Fibroblast of peridontal ligament (primary cell): ENCODE measurements at regions not wholly inside any gene's neighbourhood (a gene's known extent, or its start where the extent isn't known, plus 50 kb on each side); places are given as distances from the start of the nearest gene placed in this dataset.
"Not testable (repeated sequence)": the region's sequence is repeated elsewhere in the genome, so short reads cannot be mapped to it uniquely, and the experiment has no call there.

Experiments used
- DNase-seq: peaks from one replicate; pipeline ENCODE4 v3.0.0-alpha.2; 2010; ENCODE audit errors: extremely low read depth

GRCh38 chr1:188986745-188987417, 1490.8 kb downstream of the BRINP3 start:
- DNase-seq: peak; percentile 1

- peak; percentile 10 for DNase-seq
Measured at GRCh38 chr1:188988589-188988988, 1489.1 kb downstream of the BRINP3 start.

- DNase-seq: no peak
Measured at GRCh38 chr1:188991221-188991930, 1486.3 kb downstream of the BRINP3 start.

- no peak for DNase-seq
Measured at GRCh38 chr1:189007824-189008223, 1469.8 kb downstream of the BRINP3 start.

- no peak for DNase-seq
Measured at GRCh38 chr1:189021577-189021976, 1456.1 kb downstream of the BRINP3 start.

- no peak for DNase-seq
Measured at GRCh38 chr1:189022015-189022414, 1455.6 kb downstream of the BRINP3 start.

- DNase-seq: no peak
Measured at GRCh38 chr1:189027512-189027911, 1450.2 kb downstream of the BRINP3 start.

GRCh38 chr1:189033169-189033568, 1444.5 kb downstream of the BRINP3 start:
- DNase-seq: no peak

GRCh38 chr1:189036628-189037027, 1441.0 kb downstream of the BRINP3 start:
- DNase-seq: no peak

- DNase-seq: no peak
Measured at GRCh38 chr1:189046127-189046526, 1431.5 kb downstream of the BRINP3 start.

- no peak for DNase-seq
Measured at GRCh38 chr1:189084811-189085210, 1392.9 kb downstream of the BRINP3 start.

GRCh38 chr1:189103956-189104355, 1373.7 kb downstream of the BRINP3 start:
- DNase-seq: peak; percentile 3

GRCh38 chr1:189117072-189117770, 1360.4 kb downstream of the BRINP3 start:
- no peak for DNase-seq

- no peak for DNase-seq
Measured at GRCh38 chr1:189121941-189122340, 1355.7 kb downstream of the BRINP3 start.

- no peak for DNase-seq
Measured at GRCh38 chr1:189125694-189126093, 1352.0 kb downstream of the BRINP3 start.

- DNase-seq: peak; percentile 33
Measured at GRCh38 chr1:189131576-189131975, 1346.1 kb downstream of the BRINP3 start.

- not testable (repeated sequence) for DNase-seq
Measured at GRCh38 chr1:189139748-189140147, 1337.9 kb downstream of the BRINP3 start.

GRCh38 chr1:189141056-189141455, 1336.6 kb downstream of the BRINP3 start:
- DNase-seq: no peak

- DNase-seq: no peak
Measured at GRCh38 chr1:189149547-189150375, 1327.9 kb downstream of the BRINP3 start.

GRCh38 chr1:189150624-189151023, 1327.0 kb downstream of the BRINP3 start:
- no peak for DNase-seq

GRCh38 chr1:189151361-189151760, 1326.3 kb downstream of the BRINP3 start:
- no peak for DNase-seq

- no peak for DNase-seq
Measured at GRCh38 chr1:189152685-189153084, 1325.0 kb downstream of the BRINP3 start.
